Smooth muscle cell (in vitro differentiated cells): ENCODE measurements at regions not wholly inside any gene's neighbourhood (a gene's known extent, or its start where the extent isn't known, plus 50 kb on each side); places are given as distances from the start of the nearest gene placed in this dataset.
"Not testable (repeated sequence)": the region's sequence is repeated elsewhere in the genome, so short reads cannot be mapped to it uniquely, and the experiment has no call there.

Experiments used
- DNase-seq: peaks from one replicate; lab custom pipeline; 2025; ENCODE audit not compliant: unreplicated experiment; lab: John Stamatoyannopoulos, UW
- H2AFZ ChIP-seq: fragments of 200-600 bp; sonication (generic); 2 replicates; pipeline ENCODE4 v1.6.0; 2016; ENCODE audit warnings: antibody characterized with exemption, low read depth, mild to moderate bottlenecking
- H3F3A ChIP-seq: fragments of 200-600 bp; sonication (generic); 2 replicates; pipeline ENCODE4 v1.6.0; 2017; ENCODE audit warnings: antibody characterized with exemption, low read depth
- H3K27ac ChIP-seq: fragments of 200-600 bp; sonication (generic); 2 replicates; pipeline ENCODE4 v1.5.1; 2016; ENCODE audit warnings: low read depth, mild to moderate bottlenecking
- H3K27me3 ChIP-seq: fragments of 200-600 bp; sonication (generic); 2 replicates; pipeline ENCODE4 v1.6.1; 2016; ENCODE audit warnings: low read depth, mild to moderate bottlenecking
- H3K36me3 ChIP-seq: fragments of 200-600 bp; sonication (generic); 2 replicates; pipeline ENCODE4 v1.5.1; 2016; ENCODE audit warnings: low read depth
- H3K4me1 ChIP-seq: fragments of 200-600 bp; sonication (generic); 2 replicates; pipeline ENCODE4 v1.5.1; 2016; ENCODE audit warnings: low read depth
- H3K4me2 ChIP-seq: fragments of 200-600 bp; sonication (generic); 2 replicates; pipeline ENCODE4 v1.6.0; 2016; ENCODE audit warnings: mild to moderate bottlenecking
- H3K4me3 ChIP-seq: fragments of 200-600 bp; sonication (generic); 2 replicates; pipeline ENCODE4 v1.5.1; 2016; ENCODE audit warnings: mild to moderate bottlenecking
- H3K79me2 ChIP-seq: fragments of 200-600 bp; sonication (generic); 2 replicates; pipeline ENCODE4 v1.6.0; 2016; ENCODE audit warnings: low read depth, mild to moderate bottlenecking
- H3K9ac ChIP-seq: fragments of 200-600 bp; sonication (generic); 2 replicates; pipeline ENCODE4 v1.6.0; 2016; ENCODE audit warnings: low read depth
- H3K9me3 ChIP-seq: fragments of 200-600 bp; sonication (generic); replicated peaks from 2 replicates; pipeline ENCODE4 v1.5.1; 2016; ENCODE audit warnings: low read depth
- H4K20me1 ChIP-seq: fragments of 200-600 bp; sonication (generic); 2 replicates; pipeline ENCODE4 v1.6.0; 2016; ENCODE audit warnings: low read depth
- CTCF ChIP-seq: fragments of 200-600 bp; sonication (generic); IDR thresholded peaks from 2 replicates; pipeline ENCODE4 v1.5.1; 2017; ENCODE audit warnings: borderline replicate concordance, mild to moderate bottlenecking, antibody characterized with exemption; ENCODE audit not compliant: insufficient read depth, poor library complexity, severe bottlenecking
- WGBS: methylation state at CpG from one replicate; pipeline ENCODE4 v1.1.7; 2016; ENCODE audit warnings: low lambda C conversion rate; 5-methylcytosine and 5-hydroxymethylcytosine counted together

GRCh38 chr1:184820956-184821355 lies 66.3 kb upstream of the EDEM3 start:
- no peak overlapping the region for H3K27ac ChIP-seq
- no peak for DNase-seq
- no peaks in the 10 kb centered on the region for H3K36me3 ChIP-seq
- no peak overlapping the region for H3K9ac ChIP-seq
- H3K9me3 ChIP-seq = no peaks in the 10 kb centered on the region
- WGBS = 77% methylated on average over 5 of the region's 5 CpGs
- no peaks in the 10 kb centered on the region for H3K79me2 ChIP-seq
- H2AFZ ChIP-seq = no peak overlapping the region
- H3F3A ChIP-seq = no peaks in the 10 kb centered on the region
- no peak overlapping the region for H3K4me3 ChIP-seq
- no peaks in the 10 kb centered on the region for H3K4me1 ChIP-seq
- no peaks in the 10 kb centered on the region for H4K20me1 ChIP-seq
- H3K4me2 ChIP-seq = no peak overlapping the region
- no peak for TF ChIP-seq CTCF
- no peaks in the 10 kb centered on the region for H3K27me3 ChIP-seq

- no peaks in the 10 kb centered on the region for H3K27me3 ChIP-seq
- H3K4me3 ChIP-seq = no peak overlapping the region
- H3K4me2 ChIP-seq = no peak overlapping the region
- no peak overlapping the region for H3K9ac ChIP-seq
- H3K79me2 ChIP-seq = no peaks in the 10 kb centered on the region
- WGBS = 97% methylated on average over 7 of the region's 7 CpGs
- no peaks in the 10 kb centered on the region for H3K36me3 ChIP-seq
- H3K4me1 ChIP-seq = no peaks in the 10 kb centered on the region
- H2AFZ ChIP-seq = no peak overlapping the region
- no peak for TF ChIP-seq CTCF
- DNase-seq = no peak
- H3F3A ChIP-seq = no peaks in the 10 kb centered on the region
- no peaks in the 10 kb centered on the region for H3K9me3 ChIP-seq
- H4K20me1 ChIP-seq = no peaks in the 10 kb centered on the region
- no peak overlapping the region for H3K27ac ChIP-seq
Measured at GRCh38 chr1:184820218-184820750, 65.6 kb upstream of the EDEM3 start.

- H3K36me3 ChIP-seq = peaks cover 5% of the 10 kb centered on the region
- H3K9ac ChIP-seq = no peak overlapping the region
- TF ChIP-seq CTCF = no peak
- no peaks in the 10 kb centered on the region for H3F3A ChIP-seq
- no peaks in the 10 kb centered on the region for H3K4me1 ChIP-seq
- WGBS = 96% methylated on average over 7 of the region's 7 CpGs
- no peaks in the 10 kb centered on the region for H3K79me2 ChIP-seq
- H3K27ac ChIP-seq = no peak overlapping the region
- H4K20me1 ChIP-seq = no peaks in the 10 kb centered on the region
- no peaks in the 10 kb centered on the region for H3K27me3 ChIP-seq
- peaks cover 4% of the 10 kb centered on the region for H3K9me3 ChIP-seq
- H3K4me3 ChIP-seq = no peak overlapping the region
- DNase-seq = no peak
- H2AFZ ChIP-seq = no peak overlapping the region
- no peak overlapping the region for H3K4me2 ChIP-seq
Measured at GRCh38 chr1:184818646-184819045, 64.0 kb upstream of the EDEM3 start.

- H3K27me3 ChIP-seq, H2AFZ ChIP-seq, H3K4me2 ChIP-seq, H3K4me3 ChIP-seq, H3K27ac ChIP-seq, H3K9ac ChIP-seq, H3F3A ChIP-seq, DNase-seq, H4K20me1 ChIP-seq, H3K79me2 ChIP-seq, H3K9me3 ChIP-seq, H3K4me1 ChIP-seq, H3K36me3 ChIP-seq: not testable (repeated sequence)
- WGBS = 43% methylated on average over 2 of the region's 2 CpGs
Measured at GRCh38 chr1:184817003-184817402, 62.3 kb upstream of the EDEM3 start.
